ENCODE measurements at regions not wholly inside any gene's neighbourhood (a gene's known extent, or its start where the extent isn't known, plus 50 kb on each side); places are given as distances from the start of the nearest gene placed in this dataset.

DNA sequence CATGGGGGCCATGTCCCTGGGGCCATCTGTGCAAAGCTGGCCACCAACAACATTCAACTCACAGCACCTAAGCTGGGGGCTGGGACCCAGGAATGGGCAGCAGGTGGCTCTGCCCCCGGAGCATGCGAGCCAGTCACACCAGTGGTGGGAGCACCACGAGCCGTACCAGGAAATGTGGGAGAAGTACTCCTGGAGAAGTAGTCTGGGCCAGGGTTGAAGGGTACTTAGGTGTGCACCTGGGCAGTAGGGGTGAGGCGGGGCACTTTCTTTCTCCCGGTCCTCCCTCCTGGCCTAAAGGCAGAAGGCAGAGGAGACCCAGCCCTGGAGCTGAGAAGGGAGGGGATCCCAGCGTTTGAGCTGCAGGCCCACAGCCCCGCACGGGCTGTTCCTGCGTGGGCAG lies 94.2 kb downstream of the PLXNA1 start:
- TF ChIP-seq CTCF (IDR thresholded peaks at IDR 0.05), result no peak
- no peak for TF ChIP-seq EZH2 (IDR thresholded peaks at IDR 0.05)
- no peak for TF ChIP-seq EZH2phosphoT487 (IDR thresholded peaks at IDR 0.05)
